Neural cell (in vitro differentiated cells): ENCODE measurements at regions not wholly inside any gene's neighbourhood (a gene's known extent, or its start where the extent isn't known, plus 50 kb on each side); places are given as distances from the start of the nearest gene placed in this dataset.

Source experiments
- H2AFZ ChIP-seq: fragments of 200-600, 300-800 bp; sonication (generic), shearing (Covaris generic); 2 replicates; pipeline ENCODE4 v1.6.0; 2014; ENCODE audit warnings: low read depth, mild to moderate bottlenecking, antibody characterized with exemption, low read length, moderate library complexity
- H3F3A ChIP-seq: fragments of 200-600 bp; shearing (Covaris generic); 2 replicates; pipeline ENCODE4 v1.6.1; 2016; ENCODE audit warnings: mild to moderate bottlenecking, moderate library complexity, mixed read lengths, antibody characterized with exemption, low read length; ENCODE audit not compliant: insufficient read depth, poor library complexity, severe bottlenecking
- H3K27ac ChIP-seq: fragments of 200-600, 300-800 bp; sonication (generic), shearing (Covaris generic); 2 replicates; pipeline ENCODE4 v1.5.1; 2014; ENCODE audit warnings: mild to moderate bottlenecking, low read length, moderate library complexity
- H3K27me3 ChIP-seq: fragments of 300-800, 200-600 bp; sonication (generic), shearing (Covaris generic); 2 replicates; pipeline ENCODE4 v1.6.0; 2014; ENCODE audit warnings: mild to moderate bottlenecking, low read depth, low read length, moderate library complexity; ENCODE audit not compliant: insufficient read depth
- H3K36me3 ChIP-seq: fragments of 300-800, 200-600 bp; sonication (generic), shearing (Covaris generic); 2 replicates; pipeline ENCODE4 v1.5.1; 2014; ENCODE audit warnings: mild to moderate bottlenecking, antibody characterized with exemption, low read length, moderate library complexity; ENCODE audit not compliant: insufficient read depth
- H3K4me2 ChIP-seq: fragments of 300-800, 200-600 bp; sonication (generic), shearing (Covaris generic); 2 replicates; pipeline ENCODE4 v1.6.0; 2014; ENCODE audit warnings: mild to moderate bottlenecking, low read length
- H3K4me3 ChIP-seq: fragments of 300-800, 200-600 bp; sonication (generic), shearing (Covaris generic); 2 replicates; pipeline ENCODE4 v1.5.1; 2014; ENCODE audit warnings: mild to moderate bottlenecking, low read length, moderate library complexity
- H3K79me2 ChIP-seq: fragments of 200-600 bp; shearing (Covaris generic); replicated peaks from 2 replicates; pipeline ENCODE4 v1.6.0; 2014; ENCODE audit warnings: mild to moderate bottlenecking, low read length, moderate library complexity; ENCODE audit not compliant: insufficient read depth
- H3K9ac ChIP-seq: fragments of 300-800, 200-600 bp; sonication (generic), shearing (Covaris generic); 2 replicates; pipeline ENCODE4 v1.6.1; 2016; ENCODE audit warnings: mild to moderate bottlenecking, low read length, mixed read lengths
- H3K9me2 ChIP-seq: fragments of 200-600 bp; shearing (Covaris generic); 2 replicates; pipeline ENCODE4 v1.6.1; 2016; ENCODE audit warnings: mild to moderate bottlenecking, low read length, mixed read lengths; ENCODE audit not compliant: insufficient read depth
- H3K9me3 ChIP-seq: fragments of 200-600, 300-800 bp; sonication (generic), shearing (Covaris generic); 2 replicates; pipeline ENCODE4 v1.6.1; 2016; ENCODE audit warnings: mild to moderate bottlenecking, mixed run types, low read length, moderate library complexity, mixed read lengths
- H4K20me1 ChIP-seq: fragments of 200-600 bp; shearing (Covaris generic); 2 replicates; pipeline ENCODE4 v1.6.1; 2016; ENCODE audit warnings: mild to moderate bottlenecking, mixed run types; ENCODE audit not compliant: insufficient read depth
- CTCF ChIP-seq: fragments of 450-650 bp; IDR thresholded peaks from 2 replicates; pipeline ENCODE4 v1.5.1; 2014; ENCODE audit warnings: antibody characterized with exemption, mild to moderate bottlenecking, moderate library complexity; ENCODE audit not compliant: poor library complexity, severe bottlenecking
- EP300 ChIP-seq: fragments of 450-650 bp; conservative IDR thresholded peaks from 2 replicates; pipeline ENCODE4 v1.6.1; 2014; ENCODE audit warnings: antibody characterized with exemption, mild to moderate bottlenecking, moderate library complexity; ENCODE audit not compliant: poor library complexity, severe bottlenecking
- EZH2 ChIP-seq: fragments of 200-600, 300-800 bp; shearing (Covaris generic), sonication (generic); IDR thresholded peaks from 2 replicates; pipeline ENCODE4 v1.6.1; 2014; ENCODE audit warnings: antibody characterized with exemption, low read length, borderline replicate concordance, mild to moderate bottlenecking; ENCODE audit not compliant: insufficient read depth, poor library complexity, severe bottlenecking
- MXI1 ChIP-seq: fragments of 450-650 bp; conservative IDR thresholded peaks from 2 replicates; pipeline ENCODE4 v1.6.1; 2014; ENCODE audit warnings: antibody characterized with exemption, mild to moderate bottlenecking; ENCODE audit not compliant: poor library complexity, severe bottlenecking
- POLR2AphosphoS5 ChIP-seq: IDR thresholded peaks from 2 replicates; pipeline ENCODE4 v1.6.1; 2012
- RAD21 ChIP-seq: fragments of 450-650 bp; conservative IDR thresholded peaks from 2 replicates; pipeline ENCODE4 v1.6.1; 2014; ENCODE audit warnings: antibody characterized with exemption, mild to moderate bottlenecking, moderate library complexity
- SMC3 ChIP-seq: fragments of 450-650 bp; conservative IDR thresholded peaks from 2 replicates; pipeline ENCODE4 v1.6.1; 2014; ENCODE audit warnings: antibody characterized with exemption, mild to moderate bottlenecking, moderate library complexity; ENCODE audit not compliant: poor library complexity
- TAF1 ChIP-seq: IDR thresholded peaks from 2 replicates; pipeline ENCODE4 v1.6.1; 2012; ENCODE audit warnings: low read depth
- TF ChIP-seq, protein P1 (sequence below): IDR thresholded peaks from 2 replicates; pipeline ENCODE4 v1.6.1; 2012; ENCODE audit warnings: borderline replicate concordance

- H3K36me3 ChIP-seq, result no peaks in the 10 kb centered on the region
- no peak overlapping the region for H3K4me3 ChIP-seq
- H4K20me1 ChIP-seq, result no peaks in the 10 kb centered on the region
- no peaks in the 10 kb centered on the region for H3K9me3 ChIP-seq
- H3K27ac ChIP-seq, result no peak overlapping the region
- H2AFZ ChIP-seq, result no peak overlapping the region
- TF ChIP-seq EP300 (no peak), TAF1 (no peak), EZH2 (no peak), RAD21 (no peak), SMC3 (no peak), CTCF (no peak), MXI1 (no peak), POLR2AphosphoS5 (no peak)
- TF ChIP-seq, protein P1, sequence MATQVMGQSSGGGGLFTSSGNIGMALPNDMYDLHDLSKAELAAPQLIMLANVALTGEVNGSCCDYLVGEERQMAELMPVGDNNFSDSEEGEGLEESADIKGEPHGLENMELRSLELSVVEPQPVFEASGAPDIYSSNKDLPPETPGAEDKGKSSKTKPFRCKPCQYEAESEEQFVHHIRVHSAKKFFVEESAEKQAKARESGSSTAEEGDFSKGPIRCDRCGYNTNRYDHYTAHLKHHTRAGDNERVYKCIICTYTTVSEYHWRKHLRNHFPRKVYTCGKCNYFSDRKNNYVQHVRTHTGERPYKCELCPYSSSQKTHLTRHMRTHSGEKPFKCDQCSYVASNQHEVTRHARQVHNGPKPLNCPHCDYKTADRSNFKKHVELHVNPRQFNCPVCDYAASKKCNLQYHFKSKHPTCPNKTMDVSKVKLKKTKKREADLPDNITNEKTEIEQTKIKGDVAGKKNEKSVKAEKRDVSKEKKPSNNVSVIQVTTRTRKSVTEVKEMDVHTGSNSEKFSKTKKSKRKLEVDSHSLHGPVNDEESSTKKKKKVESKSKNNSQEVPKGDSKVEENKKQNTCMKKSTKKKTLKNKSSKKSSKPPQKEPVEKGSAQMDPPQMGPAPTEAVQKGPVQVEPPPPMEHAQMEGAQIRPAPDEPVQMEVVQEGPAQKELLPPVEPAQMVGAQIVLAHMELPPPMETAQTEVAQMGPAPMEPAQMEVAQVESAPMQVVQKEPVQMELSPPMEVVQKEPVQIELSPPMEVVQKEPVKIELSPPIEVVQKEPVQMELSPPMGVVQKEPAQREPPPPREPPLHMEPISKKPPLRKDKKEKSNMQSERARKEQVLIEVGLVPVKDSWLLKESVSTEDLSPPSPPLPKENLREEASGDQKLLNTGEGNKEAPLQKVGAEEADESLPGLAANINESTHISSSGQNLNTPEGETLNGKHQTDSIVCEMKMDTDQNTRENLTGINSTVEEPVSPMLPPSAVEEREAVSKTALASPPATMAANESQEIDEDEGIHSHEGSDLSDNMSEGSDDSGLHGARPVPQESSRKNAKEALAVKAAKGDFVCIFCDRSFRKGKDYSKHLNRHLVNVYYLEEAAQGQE, result no peak
- H3K79me2 ChIP-seq, result no peaks in the 10 kb centered on the region
- no peak overlapping the region for H3K4me2 ChIP-seq
- no peaks in the 10 kb centered on the region for H3K9me2 ChIP-seq
- H3F3A ChIP-seq, result no peaks in the 10 kb centered on the region
- no peak overlapping the region for H3K9ac ChIP-seq
- H3K27me3 ChIP-seq, result no peaks in the 10 kb centered on the region
These were observed 196.8 kb upstream of the RPS6KA3 start for GRCh38 chrX:20463296-20464075.

GRCh38 chrX:20461576-20461975, 194.9 kb upstream of the RPS6KA3 start:
- Histone ChIP-seq H3K9me3 (no peaks in the 10 kb centered on the region), H3F3A (no peaks in the 10 kb centered on the region), H3K4me2 (no peak overlapping the region), H4K20me1 (no peaks in the 10 kb centered on the region), H3K79me2 (no peaks in the 10 kb centered on the region), H2AFZ (no peak overlapping the region), H3K4me3 (no peak overlapping the region), H3K9ac (no peak overlapping the region), H3K27me3 (no peaks in the 10 kb centered on the region), H3K9me2 (no peaks in the 10 kb centered on the region), H3K27ac (no peak overlapping the region), H3K36me3 (no peaks in the 10 kb centered on the region)
- TF ChIP-seq SMC3, result no peak
- no peak for TF ChIP-seq POLR2AphosphoS5
- TF ChIP-seq RAD21, result no peak
- no peak for TF ChIP-seq EP300
- TF ChIP-seq EZH2, result no peak
- no peak for TF ChIP-seq CTCF
- TF ChIP-seq TAF1, result no peak
- TF ChIP-seq, protein P1, result no peak
- TF ChIP-seq MXI1, result no peak
